H1 (cell line): ENCODE measurements at regions not wholly inside any gene's neighbourhood (a gene's known extent, or its start where the extent isn't known, plus 50 kb on each side); places are given as distances from the start of the nearest gene placed in this dataset.

Experiments used
- CTCF ChIA-PET: fragments of 300-600 bp; sonication (Branson Sonifier 250); formaldehyde crosslinking; loops from one replicate; lab custom pipeline; 2021; ENCODE audit not compliant: partially characterized antibody; lab: Charles Lee
- POLR2A ChIA-PET: fragments of 300-600 bp; sonication (Branson Sonifier 250); formaldehyde crosslinking; loops from one replicate; lab custom pipeline; 2021; ENCODE audit warnings: inconsistent platforms; ENCODE audit not compliant: partially characterized antibody; lab: Charles Lee
- DNase-seq, 2 experiments: peaks; one replicate each; pipeline versions ENCODE4 v3.0.0 to v3.0.0-alpha.2; 2010 to 2022; ENCODE audit warnings: low spot score in 2 of 2, low read depth in 1 of 2, mixed read lengths in 1 of 2
- FAIRE-seq: peaks from 2 replicates; lab custom pipeline; 2011; peaks lifted over from hg19 to GRCh38; lab: Jason Lieb, UNC
- H2AFZ ChIP-seq: 2 replicates; pipeline ENCODE4 v1.8.1; 2012; ENCODE audit warnings: low read length, inconsistent platforms
- H2AK5ac ChIP-seq: 2 replicates; pipeline ENCODE4 v1.6.1; 2013; ENCODE audit warnings: low read depth, low read length
- H2BK120ac ChIP-seq: replicated peaks from 2 replicates; pipeline ENCODE3; 2013; ENCODE audit warnings: low read depth, low read length, inconsistent platforms
- H2BK12ac ChIP-seq: 2 replicates; pipeline ENCODE4 v1.6.1; 2013; ENCODE audit warnings: low read depth, low read length
- H2BK15ac ChIP-seq: 2 replicates; pipeline ENCODE4 v1.6.1; 2013; ENCODE audit warnings: low read length
- H2BK20ac ChIP-seq: 2 replicates; pipeline ENCODE4 v1.6.1; 2013; ENCODE audit warnings: low read length
- H2BK5ac ChIP-seq: 2 replicates; pipeline ENCODE4 v1.6.1; 2013; ENCODE audit warnings: low read depth, low read length
- H3K14ac ChIP-seq: 2 replicates; pipeline ENCODE4 v1.6.1; 2013; ENCODE audit warnings: inconsistent platforms; ENCODE audit not compliant: insufficient read length
- H3K18ac ChIP-seq: 2 replicates; pipeline ENCODE4 v1.6.1; 2013; ENCODE audit warnings: low read length; ENCODE audit errors: extremely low read depth
- H3K23ac ChIP-seq: 2 replicates; pipeline ENCODE4 v1.6.1; 2013; ENCODE audit warnings: inconsistent platforms; ENCODE audit not compliant: insufficient read length
- H3K23me2 ChIP-seq: 2 replicates; pipeline ENCODE4 v1.6.1; 2013; ENCODE audit warnings: low read depth, low read length
- H3K27ac ChIP-seq: 2 replicates; pipeline ENCODE4 v1.6.1; 2011; ENCODE audit warnings: low read depth, low read length, inconsistent platforms
- H3K27me3 ChIP-seq, 4 experiments: replicated peaks in 1 of 4; 1 replicate in 1 of 4; 2 replicates in 3 of 4; pipeline versions ENCODE4 v1.6.1 to v1.8.1; 2011 to 2013; ENCODE audit warnings: low read length in 3 of 4, mild to moderate bottlenecking in 3 of 4, inconsistent platforms in 2 of 4, mixed read lengths in 2 of 4, moderate library complexity in 1 of 4; ENCODE audit not compliant: control insufficient read depth in 3 of 4, insufficient read depth in 3 of 4; ENCODE audit errors: extremely low read depth in 1 of 4
- H3K36me3 ChIP-seq, 4 experiments: 2 replicates each; pipeline versions ENCODE4 v1.6.1 to v1.8.1; 2011 to 2013; ENCODE audit warnings: mild to moderate bottlenecking in 4 of 4, low read length in 3 of 4, moderate library complexity in 2 of 4, control low read depth in 1 of 4, inconsistent platforms in 1 of 4; ENCODE audit not compliant: insufficient read depth in 4 of 4, control insufficient read depth in 2 of 4
- H3K4ac ChIP-seq: replicated peaks from 2 replicates; pipeline ENCODE3; 2013; ENCODE audit warnings: low read length, low read depth, mixed read lengths, inconsistent platforms; ENCODE audit not compliant: insufficient read length
- H3K4me1 ChIP-seq, 4 experiments: replicated peaks in 1 of 4; 1 replicate in 1 of 4; 2 replicates in 3 of 4; pipeline versions ENCODE4 v1.6.1 to v1.8.1; 2011 to 2013; ENCODE audit warnings: low read length in 3 of 4, inconsistent platforms in 2 of 4, mixed read lengths in 1 of 4; ENCODE audit not compliant: insufficient read depth in 4 of 4, control insufficient read depth in 3 of 4
- H3K4me2 ChIP-seq, 2 experiments: 2 replicates each; pipeline versions ENCODE4 v1.6.1 to v1.8.1; 2011 to 2013; ENCODE audit warnings: low read depth in 2 of 2, low read length in 2 of 2, control low read depth in 1 of 2, inconsistent platforms in 1 of 2, mild to moderate bottlenecking in 1 of 2; ENCODE audit not compliant: insufficient read depth in 1 of 2
- H3K4me3 ChIP-seq, 4 experiments: fragments of 200-600, 300-600 bp in 1 of 4; sonication (generic), shearing (Covaris generic), sonication (Bioruptor Twin) in 1 of 4; 2 replicates each; pipeline versions ENCODE4 v1.5.1 to v1.8.1; 2011 to 2016; ENCODE audit warnings: low read length in 4 of 4, low read depth in 3 of 4, control low read depth in 2 of 4, inconsistent platforms in 2 of 4, mild to moderate bottlenecking in 2 of 4, mixed read lengths in 1 of 4, moderate library complexity in 1 of 4; ENCODE audit not compliant: insufficient read depth in 2 of 4; ENCODE audit errors: extremely low read depth in 1 of 4
- H3K56ac ChIP-seq: replicated peaks from 2 replicates; pipeline ENCODE3; 2013; ENCODE audit warnings: low read depth, mild to moderate bottlenecking, mixed read lengths, low read length, inconsistent platforms; ENCODE audit not compliant: insufficient read length
- H3K79me1 ChIP-seq: 2 replicates; pipeline ENCODE4 v1.6.1; 2013; ENCODE audit warnings: low read depth, low read length, control low read depth
- H3K79me2 ChIP-seq, 2 experiments: 2 replicates each; pipeline versions ENCODE4 v1.6.1 to v1.8.1; 2012 to 2013; ENCODE audit warnings: low read length in 2 of 2, mild to moderate bottlenecking in 2 of 2, inconsistent platforms in 1 of 2; ENCODE audit not compliant: insufficient read depth in 2 of 2, control insufficient read depth in 1 of 2
- H3K9ac ChIP-seq, 4 experiments: replicated peaks in 1 of 4; 1 replicate in 1 of 4; 2 replicates in 3 of 4; pipeline versions ENCODE4 v1.6.1 to v1.8.1; 2011 to 2013; ENCODE audit warnings: low read depth in 3 of 4, low read length in 3 of 4, control low read depth in 2 of 4, mild to moderate bottlenecking in 2 of 4, moderate library complexity in 2 of 4, inconsistent platforms in 1 of 4; ENCODE audit errors: extremely low read depth in 1 of 4
- H3K9me3 ChIP-seq, 2 experiments: 2 replicates each; pipeline versions ENCODE4 v1.6.1 to v1.8.1; 2012 to 2013; ENCODE audit warnings: mild to moderate bottlenecking in 2 of 2, moderate library complexity in 2 of 2, control low read depth in 1 of 2, inconsistent platforms in 1 of 2, low read depth in 1 of 2, low read length in 1 of 2, mixed read lengths in 1 of 2; ENCODE audit not compliant: insufficient read depth in 2 of 2
- H4K20me1 ChIP-seq, 2 experiments: replicated peaks in 1 of 2; 2 replicates each; pipeline versions ENCODE3 to v1.8.1; 2011 to 2013; ENCODE audit warnings: inconsistent platforms in 2 of 2, low read length in 2 of 2, mild to moderate bottlenecking in 1 of 2; ENCODE audit not compliant: insufficient read depth in 2 of 2, control insufficient read depth in 1 of 2
- H4K5ac ChIP-seq: 2 replicates; pipeline ENCODE4 v1.6.1; 2013; ENCODE audit warnings: low read length, low read depth, mixed read lengths, inconsistent platforms; ENCODE audit not compliant: insufficient read length
- H4K8ac ChIP-seq: 2 replicates; pipeline ENCODE4 v1.8.0; 2013; ENCODE audit warnings: mild to moderate bottlenecking, moderate library complexity, low read length, inconsistent platforms; ENCODE audit not compliant: insufficient read depth; ENCODE audit errors: extremely low read depth
- H4K91ac ChIP-seq: replicated peaks from 2 replicates; pipeline ENCODE3; 2013; ENCODE audit warnings: low read length, mixed read lengths, inconsistent platforms; ENCODE audit not compliant: insufficient read length
- EP300 ChIP-seq, 2 experiments: IDR thresholded peaks; 1 replicate in 1 of 2; 2 replicates in 1 of 2; pipeline ENCODE4 v1.6.1; 2011 to 2012; ENCODE audit warnings: low read depth in 2 of 2, low read length in 2 of 2, mild to moderate bottlenecking in 2 of 2, borderline replicate concordance in 1 of 2, inconsistent platforms in 1 of 2, moderate library complexity in 1 of 2
- MAFK ChIP-seq: IDR thresholded peaks from 2 replicates; pipeline ENCODE4 v1.6.1; 2012; ENCODE audit warnings: low read depth, mild to moderate bottlenecking, improper control_type of control experiment, low read length
- RXRA ChIP-seq: IDR thresholded peaks from 2 replicates; pipeline ENCODE4 v1.6.1; 2011; ENCODE audit warnings: low read depth, mild to moderate bottlenecking, low read length, moderate library complexity; ENCODE audit not compliant: insufficient read depth
- SIX5 ChIP-seq: IDR thresholded peaks from 2 replicates; pipeline ENCODE4 v1.6.1; 2011; ENCODE audit warnings: mild to moderate bottlenecking, low read depth, low read length
- SP2 ChIP-seq: IDR thresholded peaks from 2 replicates; pipeline ENCODE4 v1.6.1; 2012; ENCODE audit warnings: mild to moderate bottlenecking, low read length, inconsistent platforms
- SUZ12 ChIP-seq: fragments of 200-600 bp; sonication (generic); IDR thresholded peaks from 2 replicates; pipeline ENCODE4 v1.6.1; 2012; ENCODE audit warnings: mild to moderate bottlenecking, inconsistent platforms, low read length, moderate library complexity, mixed read lengths
- ZNF274 ChIP-seq: IDR thresholded peaks from 2 replicates; pipeline ENCODE4 v1.7.0; 2012; ENCODE audit warnings: low read length, borderline replicate concordance; ENCODE audit errors: extremely low read depth

DNA sequence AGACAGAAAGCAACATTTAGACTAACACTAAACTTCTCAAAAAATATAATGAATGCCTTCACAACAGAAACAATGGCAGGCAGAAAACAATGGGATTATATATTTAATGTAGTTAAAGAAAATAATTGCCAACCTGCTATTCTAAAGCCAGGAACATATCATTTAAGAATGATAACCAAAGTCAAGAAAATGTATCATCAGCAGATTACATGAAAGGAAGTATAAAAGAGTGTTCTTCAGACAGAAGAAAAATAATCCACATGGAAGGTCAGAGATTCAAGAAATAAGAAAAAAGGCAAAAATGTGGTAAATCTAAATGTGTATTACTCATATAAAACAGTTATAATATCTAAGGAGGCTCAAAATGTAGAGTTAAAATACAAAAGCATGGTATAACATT, 98.1 kb downstream of the CYP26A1 start:
- POLR2A ChIA-PET = no interaction called here
- peaks cover 0 to 3% (median 0%) of the 10 kb centered on the region in 4 experiments; a peak in 1 of 8 replicates for H3K36me3 ChIP-seq
- no peak for FAIRE-seq

More for the DNA sequence above, 98.1 kb downstream of the CYP26A1 start:
- Histone ChIP-seq H3K18ac (no peak overlapping the region), H4K20me1 (no peaks in the 10 kb centered on the region), H3K23ac (no peak overlapping the region), H3K79me2 (no peaks in the 10 kb centered on the region), H2BK12ac (no peak overlapping the region), H2AK5ac (no peak overlapping the region), H3K9ac (no peak overlapping the region), H3K9me3 (peaks cover 8 to 15% of the 10 kb centered on the region in 2 experiments; a peak in 1 of 4 replicates), H3K79me1 (no peaks in the 10 kb centered on the region), H3K27ac (no peak overlapping the region), H3K23me2 (no peaks in the 10 kb centered on the region), H4K5ac (no peak overlapping the region), H2BK120ac (no peak overlapping the region), H3K4me2 (no peak overlapping the region), H3K14ac (no peak overlapping the region), H2BK5ac (no peak overlapping the region), H3K56ac (no peak overlapping the region), H2BK20ac (no peak overlapping the region), H3K27me3 (no peaks in the 10 kb centered on the region), H4K91ac (no peak overlapping the region), H2BK15ac (no peak overlapping the region), H3K4me1 (no peaks in the 10 kb centered on the region), H2AFZ (no peak overlapping the region), H3K4ac (no peak overlapping the region), H4K8ac (no peak overlapping the region), H3K4me3 (no peak overlapping the region)
- TF ChIP-seq EP300 (IDR thresholded peaks at IDR 0.05; ENCODE audit: borderline replicate concordance in 1 of 2, low read depth in 2 of 2, low read length in 2 of 2) = no peak
- no peak for TF ChIP-seq ZNF274
- no peak for TF ChIP-seq SIX5
- no peak for TF ChIP-seq MAFK
- TF ChIP-seq SP2 = no peak
- TF ChIP-seq RXRA = no peak
- no peak for TF ChIP-seq SUZ12
- CTCF ChIA-PET = no interaction called here
- DNase-seq = no peak
